GM18505 (cell line): ENCODE measurements at regions not wholly inside any gene's neighbourhood (a gene's known extent, or its start where the extent isn't known, plus 50 kb on each side); places are given as distances from the start of the nearest gene placed in this dataset.
"Not testable (repeated sequence)": the region's sequence is repeated elsewhere in the genome, so short reads cannot be mapped to it uniquely, and the experiment has no call there.

Source experiments
- ATAC-seq: cut with Tn5 transposase; IDR thresholded peaks from one replicate; pipeline ENCODE4 v1.9.1; 2021; ENCODE audit not compliant: unreplicated experiment
- POLR2A ChIP-seq: IDR thresholded peaks from 4 replicates; pipeline ENCODE4 v1.6.1; 2011; ENCODE audit warnings: borderline replicate concordance; ENCODE audit not compliant: insufficient read depth, insufficient read length; ENCODE audit errors: extremely low read depth

- no peak for TF ChIP-seq POLR2A
- no peak for ATAC-seq
These were observed 51.1 kb upstream of the ROPN1 start for GRCh38 chr3:124043023-124043422.

DNA sequence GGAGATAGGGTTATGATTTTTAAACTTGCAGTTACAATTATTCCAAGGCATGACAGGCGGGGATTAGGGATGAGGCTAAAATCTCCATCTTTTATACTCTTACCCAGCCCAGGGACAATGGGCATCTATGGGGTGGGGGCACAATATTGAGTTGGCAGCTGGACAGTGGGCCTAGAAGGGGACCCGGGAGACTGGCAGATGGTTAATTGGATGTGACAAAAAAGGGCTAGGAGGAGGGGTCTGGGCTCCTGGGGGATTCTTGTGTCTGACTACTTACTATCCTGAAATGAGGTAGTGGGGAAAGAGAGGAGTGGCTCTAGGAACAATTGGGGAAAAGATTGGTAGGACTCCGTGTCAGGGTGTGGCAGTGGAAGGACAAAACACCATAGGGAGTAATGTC is 53.0 kb upstream of the ROPN1 start:
- ATAC-seq, result no peak
- TF ChIP-seq POLR2A, result no peak

GRCh38 chr3:124048967-124049798 is 57.3 kb upstream of the ROPN1 start:
- no peak for ATAC-seq
- TF ChIP-seq POLR2A, result no peak

GRCh38 chr3:124051636-124052035 is 59.7 kb upstream of the ROPN1 start:
- no peak for ATAC-seq
- no peak for TF ChIP-seq POLR2A

DNA sequence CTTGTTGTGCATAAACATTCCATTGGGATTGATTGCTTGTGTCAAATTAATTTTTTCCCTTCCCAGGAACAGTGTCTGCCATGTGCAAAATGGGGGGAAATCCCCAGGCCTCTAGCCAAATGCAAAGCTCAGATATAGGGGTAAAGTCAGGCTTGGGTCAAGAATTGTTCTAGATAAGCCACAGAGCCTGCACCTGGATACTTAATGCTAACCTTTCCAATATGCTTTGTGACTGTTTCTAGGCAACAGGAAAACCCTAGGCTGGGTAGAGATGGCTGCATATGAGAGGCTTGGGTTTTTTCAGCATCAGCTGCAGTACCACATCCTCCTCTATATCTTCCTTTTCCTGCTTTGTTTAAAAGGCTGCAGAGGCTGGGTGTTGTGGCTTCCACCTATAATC is 61.9 kb upstream of the ROPN1 start:
- TF ChIP-seq POLR2A, result no peak
- ATAC-seq, result no peak

- no peak for ATAC-seq
- no peak for TF ChIP-seq POLR2A
These were observed 64.9 kb upstream of the ROPN1 start for GRCh38 chr3:124056846-124057245.

- no peak for TF ChIP-seq POLR2A
These were observed 65.5 kb upstream of the ROPN1 start for GRCh38 chr3:124057420-124057819.

GRCh38 chr3:124059580-124059979 is 67.7 kb upstream of the ROPN1 start:
- no peak for ATAC-seq
- TF ChIP-seq POLR2A, result no peak

More at GRCh38 chr3:124057420-124057819, 65.5 kb upstream of the ROPN1 start:
- no peak for ATAC-seq

- no peak for ATAC-seq
- TF ChIP-seq POLR2A, result no peak
These were observed 71.4 kb upstream of the ROPN1 start for GRCh38 chr3:124063197-124063909.

DNA sequence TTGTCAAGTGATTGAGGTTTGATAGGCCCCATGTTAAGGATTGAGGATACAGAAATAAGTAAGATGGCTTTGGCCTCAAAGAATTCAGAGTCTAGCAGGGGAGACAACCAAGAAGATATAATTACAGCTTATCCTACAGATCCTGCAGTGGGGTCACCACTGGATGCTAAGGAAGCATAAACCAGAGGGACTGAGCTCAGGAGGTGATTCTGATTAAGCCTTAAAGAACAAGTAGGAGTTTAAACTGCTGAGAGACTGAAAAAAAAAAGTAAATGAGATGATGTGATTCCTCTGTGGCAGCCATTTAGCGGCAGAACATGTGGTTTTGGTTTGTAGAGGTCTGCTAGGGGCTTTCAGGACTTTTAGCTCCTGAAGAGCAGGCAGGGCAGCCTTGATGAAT is 72.1 kb upstream of the ROPN1 start:
- ATAC-seq, result no peak
- TF ChIP-seq POLR2A, result no peak

- ATAC-seq, result not testable (repeated sequence)
These were observed 74.6 kb upstream of the ROPN1 start for GRCh38 chr3:124066543-124066942.

DNA sequence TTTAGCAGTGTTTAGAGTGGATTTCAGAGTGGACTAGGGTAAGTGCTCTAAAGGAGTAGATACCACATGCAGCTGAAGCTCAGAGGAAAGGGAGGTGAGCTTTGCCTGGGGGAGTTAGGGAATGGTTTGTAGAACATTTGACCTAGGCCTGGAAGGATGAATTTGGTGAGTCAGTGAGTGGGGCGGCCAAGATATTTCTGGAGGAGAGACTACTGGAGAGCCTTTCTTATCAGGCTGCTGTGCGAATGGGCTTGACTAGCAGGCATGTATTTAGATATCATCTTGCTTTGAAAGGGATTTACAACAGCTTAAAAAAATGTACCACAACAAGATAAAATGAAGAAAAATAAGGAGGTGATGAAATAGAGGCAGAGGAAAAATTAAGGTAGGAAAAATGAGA is 77.8 kb upstream of the ROPN1 start:
- ATAC-seq, result not testable (repeated sequence)

DNA sequence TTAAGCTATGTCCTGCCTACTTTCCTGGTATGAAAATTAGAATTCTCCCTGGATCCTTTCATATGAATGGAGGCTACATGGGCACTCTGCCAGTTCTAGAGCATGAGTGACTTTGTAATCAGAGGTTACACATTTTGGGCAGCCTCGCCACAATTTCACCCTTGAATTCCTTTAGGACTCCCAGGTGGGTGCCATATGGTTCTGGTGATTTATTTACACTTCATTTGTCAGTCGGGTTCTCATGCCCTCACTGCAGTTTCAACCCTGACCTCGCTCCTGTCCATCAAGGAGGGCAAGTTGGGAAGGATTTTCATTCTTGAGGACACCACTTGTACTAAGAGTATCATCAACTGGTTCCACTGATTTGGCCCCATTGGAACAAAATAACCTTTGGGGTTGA is 83.2 kb upstream of the ROPN1 start:
- ATAC-seq, result not testable (repeated sequence)

DNA sequence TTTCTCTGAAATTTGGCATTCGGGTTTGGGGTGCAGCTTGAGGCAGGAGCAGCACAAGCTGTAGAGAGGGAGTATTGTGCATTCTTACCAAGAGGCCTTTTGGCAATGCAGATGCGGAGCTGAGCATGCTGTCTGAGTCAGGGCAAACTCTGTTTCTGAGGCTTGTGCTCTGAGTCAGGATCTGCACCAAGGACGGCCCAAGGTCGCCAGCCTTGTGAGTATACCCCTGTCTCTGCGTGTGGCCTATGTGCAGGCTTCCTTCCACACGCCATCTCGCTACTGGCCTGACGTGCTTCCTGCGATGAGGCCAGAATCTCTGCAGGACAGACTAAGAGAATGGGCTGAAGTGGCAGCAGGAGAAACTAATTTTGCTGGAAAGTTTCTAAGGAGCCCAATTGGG is 83.8 kb upstream of the ROPN1 start:
- TF ChIP-seq POLR2A, result no peak
- ATAC-seq, result no peak
